ENCODE measurements at regions not wholly inside any gene's neighbourhood (a gene's known extent, or its start where the extent isn't known, plus 50 kb on each side); places are given as distances from the start of the nearest gene placed in this dataset.

DNA sequence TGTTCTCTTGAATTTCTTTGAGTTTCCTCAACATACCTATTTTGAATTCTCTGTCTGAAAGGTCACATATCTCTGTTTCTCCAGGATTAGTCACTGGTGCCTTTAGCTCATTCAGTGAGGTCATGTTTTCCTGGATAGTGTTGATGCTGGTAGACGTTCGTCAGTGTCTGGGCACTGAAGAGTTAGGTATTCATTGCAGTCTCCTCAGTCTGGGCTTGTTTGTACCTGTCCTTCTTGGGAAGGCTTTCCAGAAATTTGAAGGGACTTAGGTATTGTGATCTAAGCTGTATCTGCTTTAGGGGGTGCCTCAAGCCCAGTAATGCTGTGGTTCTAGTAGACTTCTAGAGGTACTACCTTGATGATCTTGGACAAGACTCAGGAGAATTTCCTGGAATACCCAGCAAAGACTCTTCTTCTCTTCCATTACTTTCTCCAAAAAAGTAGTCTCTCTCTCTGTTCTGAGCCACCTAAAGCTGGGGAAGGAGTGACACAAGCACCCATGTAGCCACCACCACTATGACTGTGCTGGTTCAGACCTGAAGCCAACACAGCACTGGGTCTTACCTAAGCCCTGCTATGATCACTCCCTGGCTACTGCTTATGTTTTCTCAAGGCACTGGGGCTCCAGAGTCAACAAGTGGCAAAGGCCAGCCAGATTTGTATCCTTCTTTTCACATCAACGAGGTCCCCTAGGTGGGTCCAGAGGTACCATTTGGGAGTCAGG lies 852.0 kb downstream of the BCL11A start:
- DNase-seq, result no peak

DNA sequence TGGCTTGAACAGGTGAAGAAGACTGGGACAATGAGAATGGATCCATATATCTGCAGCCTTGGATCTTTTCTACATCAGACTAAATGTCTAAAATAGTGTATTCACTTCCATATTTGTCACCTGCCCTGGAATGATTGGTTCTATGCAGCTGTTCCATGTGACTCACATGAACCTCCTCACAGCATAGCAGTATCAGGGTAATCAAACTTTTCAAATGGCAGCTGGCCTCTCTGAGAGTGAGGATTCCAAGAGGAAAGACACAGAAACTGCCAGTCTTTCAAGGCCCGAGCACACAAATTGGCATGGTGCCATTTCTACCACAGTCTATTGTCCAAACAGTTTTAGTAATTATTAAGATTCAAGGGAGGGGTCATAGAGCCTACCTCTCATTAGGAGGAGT lies 859.3 kb downstream of the BCL11A start:
- no peak for DNase-seq

GRCh38 chr2:59693231-59693959 lies 860.1 kb downstream of the BCL11A start:
- no peak for DNase-seq

- no peak for DNase-seq
Observed at GRCh38 chr2:59691518-59692190, 861.8 kb downstream of the BCL11A start.

DNA sequence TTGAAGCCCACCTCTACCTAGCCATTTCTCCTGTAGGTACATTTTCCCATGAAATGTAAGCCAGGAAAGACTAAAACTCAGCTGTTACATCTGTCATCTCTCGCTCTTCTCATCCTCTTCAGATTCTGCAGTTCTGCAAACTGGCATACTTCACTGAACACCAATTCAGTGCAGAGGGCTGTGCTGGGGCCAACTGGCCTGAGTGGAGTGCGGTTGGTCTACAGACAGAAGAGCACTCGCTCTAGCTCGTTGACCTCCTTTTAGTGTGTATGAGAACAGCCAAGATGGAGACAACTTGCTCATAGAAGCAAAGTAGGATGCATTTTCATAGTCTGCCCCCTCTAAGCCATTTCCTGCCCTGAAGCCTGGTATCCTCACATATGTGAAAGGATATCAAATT lies 862.6 kb downstream of the BCL11A start:
- no peak for DNase-seq

DNA sequence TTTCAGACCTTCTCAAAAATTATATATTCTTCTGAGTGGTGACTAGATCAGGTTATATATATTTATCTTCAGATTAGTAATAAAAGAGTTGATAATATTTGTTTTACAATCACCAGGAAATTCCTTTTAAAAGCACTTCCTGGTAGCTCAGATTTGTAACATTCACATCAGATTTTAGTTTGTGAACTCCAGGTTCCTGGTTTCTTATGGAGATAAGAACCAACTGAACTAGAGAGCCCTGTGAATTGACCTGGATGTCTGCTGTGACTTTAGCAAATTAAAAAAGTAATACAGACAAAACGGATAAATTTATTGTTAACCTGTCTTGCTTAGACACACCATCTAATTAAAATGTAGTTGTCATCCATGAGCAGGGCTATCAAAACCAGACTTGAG lies 868.7 kb downstream of the BCL11A start:
- no peak for DNase-seq

DNA sequence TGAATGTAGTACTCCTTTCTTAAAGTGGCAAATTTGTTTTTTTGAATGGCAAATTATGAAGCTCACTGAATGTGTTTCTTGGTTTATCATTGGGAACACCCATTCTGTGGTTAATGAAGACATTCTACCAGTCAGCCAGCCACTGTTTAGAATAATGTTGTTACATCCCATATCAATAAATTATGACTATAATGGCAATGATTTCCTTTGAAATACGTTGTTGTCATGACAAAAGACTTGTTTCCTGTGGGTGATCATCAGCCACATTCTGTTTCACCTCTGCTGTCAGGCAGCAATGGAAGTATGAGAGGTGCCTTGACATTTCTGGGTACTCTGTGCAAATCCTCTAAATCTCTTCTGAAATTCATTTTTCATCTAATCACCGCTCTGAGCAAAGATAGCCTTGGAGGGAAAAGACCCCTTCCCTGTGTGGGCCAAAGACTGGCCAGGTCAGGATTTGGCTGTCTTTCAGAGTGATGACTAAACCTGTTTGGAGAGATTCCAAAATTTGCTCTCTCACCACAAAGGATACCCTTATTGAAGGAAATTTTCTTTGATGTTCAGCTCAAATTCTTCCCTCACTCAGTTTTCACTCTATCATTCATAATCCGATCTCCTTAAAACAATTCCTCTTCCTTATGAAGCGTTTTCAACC lies 869.2 kb downstream of the BCL11A start:
- DNase-seq, result no peak

- no peak for DNase-seq
Observed at GRCh38 chr2:59680863-59681262, 872.6 kb downstream of the BCL11A start.

GRCh38 chr2:59677158-59677557 lies 876.3 kb downstream of the BCL11A start:
- no peak for DNase-seq

DNA sequence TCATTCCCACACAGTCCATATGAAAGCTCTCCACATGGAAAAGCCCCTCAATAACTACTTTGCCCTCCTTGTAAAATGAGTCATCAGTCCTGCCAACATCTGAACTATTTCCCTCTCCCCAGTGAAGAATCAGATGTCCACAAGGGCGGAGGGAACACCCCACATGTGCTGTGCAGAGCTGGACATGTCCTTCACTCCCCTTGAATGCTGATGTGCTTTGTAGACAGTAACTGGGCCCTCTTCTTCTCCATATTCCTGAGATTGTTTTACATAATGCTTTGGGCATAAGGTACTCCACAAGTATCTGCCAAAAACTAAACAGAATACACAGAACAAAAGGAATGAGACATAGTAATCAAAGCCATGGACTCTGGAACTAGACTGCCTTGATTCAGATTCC lies 879.4 kb downstream of the BCL11A start:
- DNase-seq, result no peak

- DNase-seq, result no peak
Observed at GRCh38 chr2:59665021-59665420, 888.4 kb downstream of the BCL11A start.

- no peak for DNase-seq
Observed at GRCh38 chr2:59662127-59662861, 891.2 kb downstream of the BCL11A start.

DNA sequence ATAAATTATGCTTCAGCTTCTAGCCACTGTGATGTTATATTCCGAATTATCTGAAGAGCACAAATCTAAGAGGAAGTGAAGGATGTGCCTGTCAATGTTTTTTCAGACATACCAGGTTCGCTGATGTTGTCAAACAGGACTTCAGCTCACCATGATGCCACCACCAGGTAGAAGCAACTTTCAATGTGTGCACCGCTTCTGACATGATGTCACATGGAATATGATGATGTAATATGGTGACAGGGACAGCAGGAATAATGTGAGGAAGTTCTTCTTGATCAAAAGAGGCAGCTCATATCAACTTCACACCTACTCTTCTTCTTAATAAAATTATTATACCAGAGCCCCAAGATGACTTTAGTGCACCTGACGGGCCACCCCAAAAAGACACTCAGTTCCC lies 893.2 kb downstream of the BCL11A start:
- DNase-seq, result no peak

DNA sequence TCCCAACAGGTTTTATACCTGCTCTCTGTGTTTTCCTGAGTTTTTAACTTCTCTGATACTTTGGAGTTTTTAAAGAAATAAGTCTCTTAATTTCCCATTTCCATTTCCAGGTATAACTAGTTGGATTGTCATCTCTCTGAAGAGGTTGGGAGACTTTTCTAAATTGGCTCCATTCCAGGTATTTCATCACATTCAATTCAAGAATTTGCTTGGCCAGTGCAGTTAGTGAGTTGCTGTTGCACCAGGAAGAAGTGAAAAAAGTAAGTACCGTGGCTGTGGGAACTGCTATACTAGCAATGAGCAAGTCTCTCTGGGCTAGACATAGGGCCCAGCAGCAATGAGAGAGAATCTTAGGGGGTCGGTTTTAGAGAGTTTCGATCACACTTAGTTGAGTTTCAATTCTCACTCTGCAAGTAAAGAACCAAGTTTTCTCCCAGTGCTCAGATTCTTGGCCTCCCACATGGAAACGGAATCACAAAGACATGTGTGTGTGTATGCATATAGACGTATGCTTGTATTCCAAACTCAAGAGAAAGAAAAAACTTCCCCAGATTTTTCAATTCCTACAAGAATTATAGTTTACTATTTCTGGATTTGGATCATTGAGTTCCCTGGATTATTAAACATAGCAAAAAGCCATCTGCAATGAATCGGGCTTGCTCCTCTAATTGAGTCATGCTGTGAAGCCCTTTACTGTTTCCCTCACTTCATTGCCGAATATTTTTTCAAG lies 894.4 kb downstream of the BCL11A start:
- DNase-seq, result no peak

GRCh38 chr2:59655809-59656208 lies 897.6 kb downstream of the BCL11A start:
- DNase-seq, result no peak

DNA sequence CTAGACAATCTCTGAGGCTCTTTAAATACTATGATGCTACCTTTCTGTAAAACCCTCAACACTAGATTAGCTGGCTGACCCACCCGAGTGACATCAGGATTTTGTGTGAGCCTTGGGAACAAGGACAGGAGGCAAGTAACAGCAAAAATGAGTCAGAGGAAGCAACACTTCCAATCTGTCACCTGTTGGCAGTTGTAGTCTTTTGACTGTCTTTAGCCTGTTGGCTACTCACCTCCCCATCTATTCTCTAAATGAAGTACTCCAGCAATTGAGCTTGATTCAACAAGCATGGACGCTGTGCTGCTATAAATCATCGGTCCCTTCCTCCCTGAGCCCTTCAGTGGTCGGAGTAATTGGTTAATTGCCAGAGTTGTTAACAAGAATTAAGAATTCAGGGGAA lies 898.7 kb downstream of the BCL11A start:
- no peak for DNase-seq

DNA sequence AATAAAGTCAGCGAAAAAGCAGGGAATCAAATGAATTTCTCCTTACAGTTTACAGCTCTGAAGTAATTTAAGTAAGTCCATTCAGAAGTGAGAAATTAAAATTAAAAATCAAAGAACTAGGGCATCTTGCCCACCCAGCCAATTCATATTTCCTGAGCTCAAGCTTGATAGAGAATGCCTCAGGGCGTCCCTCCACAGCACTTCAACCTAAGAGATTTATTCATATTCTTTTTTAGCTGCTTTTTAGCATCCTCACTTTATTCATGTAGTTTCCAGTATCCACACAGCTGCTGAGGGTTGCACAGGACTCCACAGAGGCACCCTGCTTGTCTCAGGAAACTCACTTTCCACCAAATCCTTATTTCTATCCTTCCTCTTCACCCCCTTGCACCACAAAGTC lies 900.3 kb downstream of the BCL11A start:
- DNase-seq, result no peak

- DNase-seq, result no peak
Observed at GRCh38 chr2:59630789-59631188, 922.7 kb downstream of the BCL11A start.

GRCh38 chr2:59627599-59627998 lies 925.9 kb downstream of the BCL11A start:
- no peak for DNase-seq

GRCh38 chr2:59622599-59623308 lies 930.7 kb downstream of the BCL11A start:
- DNase-seq, result no peak

DNA sequence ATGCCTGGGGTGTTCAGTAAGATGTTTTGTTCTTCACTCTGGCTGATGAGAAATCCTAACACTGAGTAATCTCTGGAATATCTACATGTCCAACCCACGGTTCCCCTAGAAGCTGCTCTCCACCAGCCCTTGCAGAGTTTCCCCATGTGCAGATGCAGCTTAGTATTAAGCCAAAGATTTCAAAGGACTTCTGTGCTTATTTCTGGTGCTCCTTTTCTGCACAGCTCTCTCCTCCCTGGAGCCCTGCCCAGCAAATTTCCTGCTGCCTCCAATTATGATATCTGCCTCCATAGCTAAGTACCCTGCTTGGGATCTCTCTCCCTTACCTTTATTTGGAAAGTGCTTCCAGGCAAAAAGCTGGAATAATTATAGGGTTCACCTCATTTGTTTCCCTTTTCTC lies 949.3 kb downstream of the BCL11A start:
- DNase-seq, result no peak
